ENCODE measurements at regions not wholly inside any gene's neighbourhood (a gene's known extent, or its start where the extent isn't known, plus 50 kb on each side); places are given as distances from the start of the nearest gene placed in this dataset.

DNA sequence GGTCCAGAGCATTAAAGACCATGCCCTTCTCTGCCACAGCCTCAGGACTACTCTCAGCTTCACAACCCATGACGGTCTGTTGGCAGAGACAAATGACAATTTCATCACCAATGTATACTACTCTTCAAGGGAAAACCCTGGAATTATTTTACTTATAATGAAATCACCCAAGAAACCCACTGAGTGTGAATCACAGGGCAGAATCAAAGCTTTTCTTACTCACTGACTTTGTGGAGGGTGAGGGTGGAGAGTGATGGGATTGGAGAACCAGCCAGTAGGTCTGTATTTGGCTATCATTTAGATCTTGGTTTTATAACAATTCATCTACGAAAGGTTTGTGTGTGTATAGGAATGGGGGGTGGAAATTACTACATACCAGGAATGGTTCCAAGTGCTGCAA is 442.6 kb downstream of the SHISA9 start:
- no peak for TF ChIP-seq TAF1 (IDR thresholded peaks at IDR 0.05; ENCODE audit: borderline replicate concordance, low read depth, low read length)
- no peak for TF ChIP-seq POLR2A (IDR thresholded peaks at IDR 0.05; ENCODE audit: low read depth, low read length)
